Astrocyte (in vitro differentiated cells and primary cell): ENCODE measurements at regions not wholly inside any gene's neighbourhood (a gene's known extent, or its start where the extent isn't known, plus 50 kb on each side); places are given as distances from the start of the nearest gene placed in this dataset.

Experiments
- DNase-seq: peaks from one replicate; pipeline ENCODE4 v3.0.0-alpha.2; 2010; ENCODE audit warnings: low read depth
- FAIRE-seq: peaks from 2 replicates; lab custom pipeline; 2011; peaks lifted over from hg19 to GRCh38; lab: Jason Lieb, UNC
- H2AFZ ChIP-seq: 2 replicates; pipeline ENCODE4 v1.6.0; 2012; ENCODE audit warnings: low read depth, low read length, inconsistent platforms
- H3K27ac ChIP-seq: 2 replicates; pipeline ENCODE4 v1.5.1; 2011; ENCODE audit warnings: low read depth, low read length, inconsistent platforms
- H3K27me3 ChIP-seq: 2 replicates; pipeline ENCODE4 v1.6.0; 2011; ENCODE audit warnings: low read length, inconsistent platforms; ENCODE audit not compliant: insufficient read depth
- H3K36me3 ChIP-seq: 2 replicates; pipeline ENCODE4 v1.5.1; 2011; ENCODE audit warnings: low read length, inconsistent platforms; ENCODE audit not compliant: insufficient read depth
- H3K4me1 ChIP-seq: 2 replicates; pipeline ENCODE4 v1.5.1; 2011; ENCODE audit warnings: low read length, inconsistent platforms; ENCODE audit not compliant: insufficient read depth
- H3K4me2 ChIP-seq: 2 replicates; pipeline ENCODE4 v1.6.0; 2012; ENCODE audit warnings: low read length, inconsistent platforms
- H3K4me3 ChIP-seq: 2 replicates; pipeline ENCODE4 v1.5.1; 2011; ENCODE audit warnings: low read depth, mild to moderate bottlenecking, low read length, inconsistent platforms; ENCODE audit not compliant: insufficient read depth
- H3K79me2 ChIP-seq: 2 replicates; pipeline ENCODE4 v1.6.0; 2012; ENCODE audit warnings: mild to moderate bottlenecking, low read length, inconsistent platforms; ENCODE audit not compliant: insufficient read depth
- H3K9ac ChIP-seq: 2 replicates; pipeline ENCODE4 v1.6.0; 2012; ENCODE audit warnings: mild to moderate bottlenecking, low read length, inconsistent platforms
- H3K9me3 ChIP-seq: 2 replicates; pipeline ENCODE4 v1.5.1; 2012; ENCODE audit warnings: low read depth, mild to moderate bottlenecking, low read length, inconsistent platforms; ENCODE audit not compliant: insufficient read depth
- H4K20me1 ChIP-seq: 2 replicates; pipeline ENCODE4 v1.6.0; 2012; ENCODE audit warnings: low read length, inconsistent platforms; ENCODE audit not compliant: insufficient read depth
- H3K27ac Mint-ChIP-seq: one replicate; pipeline ENCODE4 v1.8.0; 2021; ENCODE audit warnings: mild to moderate bottlenecking, mixed read lengths; ENCODE audit not compliant: unreplicated experiment
- H3K27me3 Mint-ChIP-seq: one replicate; pipeline ENCODE4 v1.8.0; 2021; ENCODE audit warnings: low read depth, mixed read lengths; ENCODE audit not compliant: unreplicated experiment
- H3K36me3 Mint-ChIP-seq: one replicate; pipeline ENCODE4 v1.8.0; 2021; ENCODE audit warnings: low read depth, mixed read lengths; ENCODE audit not compliant: unreplicated experiment
- H3K4me1 Mint-ChIP-seq: one replicate; pipeline ENCODE4 v1.8.0; 2021; ENCODE audit warnings: low read depth, mixed read lengths; ENCODE audit not compliant: unreplicated experiment
- H3K4me3 Mint-ChIP-seq: one replicate; pipeline ENCODE4 v1.8.0; 2021; ENCODE audit warnings: mild to moderate bottlenecking, moderate library complexity, mixed read lengths; ENCODE audit not compliant: unreplicated experiment
- H3K9me3 Mint-ChIP-seq: one replicate; pipeline ENCODE4 v1.8.0; 2021; ENCODE audit warnings: mild to moderate bottlenecking, mixed read lengths; ENCODE audit not compliant: unreplicated experiment
- CTCF ChIP-seq: IDR thresholded peaks from 2 replicates; pipeline ENCODE4 v1.5.1; 2011; ENCODE audit warnings: low read depth, mild to moderate bottlenecking, inconsistent platforms, low read length, moderate library complexity; ENCODE audit not compliant: insufficient read depth
- EZH2 ChIP-seq: IDR thresholded peaks from 2 replicates; pipeline ENCODE4 v1.6.1; 2012; ENCODE audit warnings: mild to moderate bottlenecking, low read length, inconsistent platforms; ENCODE audit not compliant: insufficient read depth

DNA sequence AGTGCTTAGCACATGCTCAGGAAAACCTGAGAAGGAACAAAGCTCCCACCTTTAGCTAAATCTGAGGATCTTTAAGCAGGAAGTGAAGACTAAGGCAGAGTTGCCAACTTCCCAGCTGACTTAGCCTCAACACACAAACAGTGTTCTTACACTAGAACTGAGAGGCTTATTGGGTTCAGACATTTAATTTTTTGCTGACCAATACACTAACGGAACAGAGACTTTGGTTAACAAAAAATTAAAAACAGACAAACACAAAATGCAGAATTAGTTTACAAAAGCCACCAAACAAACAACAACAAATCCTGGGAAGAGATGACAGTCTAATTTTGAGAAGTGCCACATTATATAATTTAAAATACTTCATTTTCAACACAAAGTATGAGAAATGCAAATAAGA lies 1123.7 kb upstream of the ATXN7L3B start:
- H3K9me3 Mint-ChIP-seq, result peaks cover 12% of the 10 kb centered on the region
- no peaks in the 10 kb centered on the region for H3K27me3 ChIP-seq
- no peaks in the 10 kb centered on the region for H4K20me1 ChIP-seq
- H3K27me3 Mint-ChIP-seq, result no peaks in the 10 kb centered on the region
- H2AFZ ChIP-seq, result no peak overlapping the region
- no peak overlapping the region for H3K4me3 Mint-ChIP-seq
- no peaks in the 10 kb centered on the region for H3K36me3 Mint-ChIP-seq
- no peaks in the 10 kb centered on the region for H3K9me3 ChIP-seq
- H3K9ac ChIP-seq, result no peak overlapping the region
- H3K27ac ChIP-seq, result no peak overlapping the region
- no peak overlapping the region for H3K27ac Mint-ChIP-seq
- H3K79me2 ChIP-seq, result no peaks in the 10 kb centered on the region
- no peaks in the 10 kb centered on the region for H3K4me1 ChIP-seq
- H3K4me3 ChIP-seq, result no peak overlapping the region
- DNase-seq, result no peak
- H3K4me2 ChIP-seq, result no peak overlapping the region
- H3K36me3 ChIP-seq, result no peaks in the 10 kb centered on the region
- no peaks in the 10 kb centered on the region for H3K4me1 Mint-ChIP-seq
- FAIRE-seq, result no peak
- TF ChIP-seq CTCF (no peak), EZH2 (no peak)

DNA sequence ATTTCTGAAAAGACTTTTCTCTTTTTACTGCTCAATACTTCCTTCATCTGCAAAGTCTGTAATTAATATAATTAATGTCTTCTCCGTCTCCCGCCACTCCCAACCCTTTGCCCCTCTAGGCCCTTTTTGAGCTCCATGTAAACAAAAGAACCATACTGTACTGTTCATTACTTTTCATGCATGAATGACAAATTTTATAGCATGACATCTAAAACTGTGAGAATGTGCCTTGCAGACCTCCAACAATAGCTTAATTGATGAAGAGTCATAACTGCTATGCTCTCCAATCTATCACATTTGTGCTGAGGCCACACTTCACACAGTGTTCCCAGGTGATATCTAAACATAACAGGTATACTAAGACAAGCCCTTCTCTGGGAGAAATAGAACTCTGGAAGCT lies 1122.7 kb upstream of the ATXN7L3B start:
- Histone ChIP-seq H3K36me3 (no peaks in the 10 kb centered on the region), H3K9me3 (no peaks in the 10 kb centered on the region), H3K27ac (no peak overlapping the region), H3K4me3 (no peak overlapping the region), H3K9ac (no peak overlapping the region), H3K4me2 (no peak overlapping the region), H3K4me1 (no peaks in the 10 kb centered on the region), H2AFZ (no peak overlapping the region), H3K79me2 (no peaks in the 10 kb centered on the region), H4K20me1 (no peaks in the 10 kb centered on the region), H3K27me3 (no peaks in the 10 kb centered on the region)
- no peak overlapping the region for H3K4me3 Mint-ChIP-seq
- no peak for TF ChIP-seq CTCF
- no peak for TF ChIP-seq EZH2
- no peak for DNase-seq
- H3K27ac Mint-ChIP-seq, result no peak overlapping the region
- peaks cover 12% of the 10 kb centered on the region for H3K9me3 Mint-ChIP-seq
- no peaks in the 10 kb centered on the region for H3K36me3 Mint-ChIP-seq
- no peaks in the 10 kb centered on the region for H3K4me1 Mint-ChIP-seq
- H3K27me3 Mint-ChIP-seq, result no peaks in the 10 kb centered on the region
- FAIRE-seq, result no peak

DNA sequence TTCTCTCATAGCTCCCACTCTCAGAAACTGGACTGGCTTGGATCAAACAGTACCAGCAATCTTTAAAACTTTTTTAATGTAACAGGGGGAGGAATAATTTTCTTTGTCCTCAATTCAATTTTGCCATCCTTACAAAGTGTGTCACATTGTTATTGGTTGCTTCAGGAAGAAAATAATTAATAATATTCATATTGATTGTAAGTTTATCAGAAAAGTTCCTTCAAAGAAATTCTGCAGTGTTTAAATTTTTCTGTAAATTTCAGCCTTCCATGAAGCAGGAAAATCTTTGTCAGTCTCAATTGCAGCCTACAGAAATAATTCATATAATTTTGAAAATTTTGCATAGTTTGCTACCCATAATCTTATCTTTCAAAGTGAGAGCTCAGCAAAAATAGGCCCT lies 1119.1 kb upstream of the ATXN7L3B start:
- Mint-ChIP-seq H3K4me1 (no peaks in the 10 kb centered on the region), H3K27me3 (no peaks in the 10 kb centered on the region), H3K27ac (no peak overlapping the region), H3K36me3 (no peaks in the 10 kb centered on the region), H3K4me3 (no peak overlapping the region), H3K9me3 (peaks cover 5% of the 10 kb centered on the region)
- H3K36me3 ChIP-seq, result no peaks in the 10 kb centered on the region
- H2AFZ ChIP-seq, result no peak overlapping the region
- FAIRE-seq (no peak), DNase-seq (no peak)
- no peaks in the 10 kb centered on the region for H4K20me1 ChIP-seq
- H3K4me1 ChIP-seq, result no peaks in the 10 kb centered on the region
- H3K27me3 ChIP-seq, result no peaks in the 10 kb centered on the region
- no peaks in the 10 kb centered on the region for H3K79me2 ChIP-seq
- no peaks in the 10 kb centered on the region for H3K9me3 ChIP-seq
- H3K4me3 ChIP-seq, result no peak overlapping the region
- H3K4me2 ChIP-seq, result no peak overlapping the region
- H3K27ac ChIP-seq, result no peak overlapping the region
- TF ChIP-seq CTCF, result no peak
- TF ChIP-seq EZH2, result no peak
- H3K9ac ChIP-seq, result no peak overlapping the region
